Upper lobe of right lung (tissue), 1 donor: ENCODE measurements at regions not wholly inside any gene's neighbourhood (a gene's known extent, or its start where the extent isn't known, plus 50 kb on each side); places are given as distances from the start of the nearest gene placed in this dataset.

ENCODE experiments used
- ATAC-seq: fragments of 200-7000 bp; cut with Tn5 transposase; one replicate; pipeline ENCODE4 v1.9.1; 2020; ENCODE audit warnings: mild to moderate bottlenecking, moderate library complexity
- DNase-seq: peaks from one replicate; pipeline ENCODE4 v3.0.0-alpha.2; 2020
- H3K27ac ChIP-seq: fragments of 200-600 bp; one replicate; pipeline ENCODE4 v1.8.0; 2022
- H3K27me3 ChIP-seq: fragments of 200-600 bp; one replicate; pipeline ENCODE4 v1.8.0; 2022; ENCODE audit warnings: mild to moderate bottlenecking
- H3K36me3 ChIP-seq: fragments of 200-600 bp; one replicate; pipeline ENCODE4 v1.8.0; 2022
- H3K4me1 ChIP-seq: fragments of 200-600 bp; one replicate; pipeline ENCODE4 v1.8.0; 2022
- H3K4me3 ChIP-seq: fragments of 200-600 bp; one replicate; pipeline ENCODE4 v1.8.0; 2022; ENCODE audit warnings: mild to moderate bottlenecking
- H3K9me3 ChIP-seq: fragments of 200-600 bp; one replicate; pipeline ENCODE4 v1.8.0; 2022
- intact Hi-C: fragments of 100-400 bp; cut with DNase I; formaldehyde crosslinking; loops from one replicate; pipeline ENCODE4 v1.11.0; 2022
- TF ChIP-seq, protein P1 (sequence below): fragments of 200-600 bp; IDR thresholded peaks from one replicate; pipeline ENCODE4 v1.8.0; 2022; ENCODE audit warnings: antibody characterized with exemption
- donor health status: DM: no; HTN: yes; CAD: no; lungs with severe emphysema.

DNA sequence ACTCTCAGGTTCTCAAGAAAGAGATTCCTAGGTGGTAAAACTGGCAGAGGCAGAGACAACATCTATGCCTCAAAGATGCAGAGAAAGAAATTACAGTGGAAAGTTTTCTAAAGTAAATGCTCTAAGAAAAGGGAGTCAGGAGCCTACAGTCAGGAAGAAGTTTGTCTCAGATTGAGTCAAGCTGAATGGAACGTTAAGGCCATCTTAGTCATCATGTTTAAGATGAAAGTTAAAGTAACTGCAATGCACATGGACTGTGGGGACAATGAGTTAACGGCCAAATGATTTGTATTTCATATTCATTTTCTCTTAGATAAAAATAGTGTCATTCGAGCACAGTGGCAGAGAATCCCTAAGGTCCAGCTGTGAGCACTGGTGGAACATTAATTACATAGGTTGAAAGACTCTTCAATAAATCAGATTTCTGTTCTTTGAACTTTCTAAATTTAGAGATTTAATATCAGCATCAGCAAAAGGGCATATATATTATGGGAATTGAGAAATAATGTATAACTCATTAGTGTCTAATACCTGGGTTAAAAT lies 384.6 kb downstream of the DTHD1 start:
- no peaks in the 10 kb centered on the region for H3K4me1 ChIP-seq

DNA sequence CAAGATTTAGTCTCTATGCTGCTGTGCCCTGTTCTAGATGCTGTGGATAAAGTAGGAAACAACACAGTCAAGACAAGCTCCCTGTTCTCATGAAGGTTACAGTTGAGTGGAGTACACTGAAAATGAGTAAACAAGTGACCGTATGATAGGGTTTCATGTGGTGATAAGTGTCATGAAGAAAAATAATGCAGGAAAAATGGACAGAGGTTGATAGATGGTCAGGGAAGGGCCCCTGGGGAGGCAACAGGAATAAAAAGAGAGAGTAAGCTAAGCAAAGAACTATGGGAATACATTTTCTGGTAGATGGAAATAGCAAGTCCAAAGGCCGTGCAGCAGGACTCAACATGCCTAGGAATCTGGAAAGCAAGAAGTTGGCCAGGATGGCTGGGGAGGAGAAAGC lies 394.0 kb downstream of the DTHD1 start:
- Histone ChIP-seq H3K4me1 (no peaks in the 10 kb centered on the region), H3K9me3 (no peaks in the 10 kb centered on the region), H3K4me3 (no peak overlapping the region), H3K27ac (no peak overlapping the region), H3K27me3 (no peaks in the 10 kb centered on the region), H3K36me3 (no peaks in the 10 kb centered on the region)
- TF ChIP-seq, protein P1, sequence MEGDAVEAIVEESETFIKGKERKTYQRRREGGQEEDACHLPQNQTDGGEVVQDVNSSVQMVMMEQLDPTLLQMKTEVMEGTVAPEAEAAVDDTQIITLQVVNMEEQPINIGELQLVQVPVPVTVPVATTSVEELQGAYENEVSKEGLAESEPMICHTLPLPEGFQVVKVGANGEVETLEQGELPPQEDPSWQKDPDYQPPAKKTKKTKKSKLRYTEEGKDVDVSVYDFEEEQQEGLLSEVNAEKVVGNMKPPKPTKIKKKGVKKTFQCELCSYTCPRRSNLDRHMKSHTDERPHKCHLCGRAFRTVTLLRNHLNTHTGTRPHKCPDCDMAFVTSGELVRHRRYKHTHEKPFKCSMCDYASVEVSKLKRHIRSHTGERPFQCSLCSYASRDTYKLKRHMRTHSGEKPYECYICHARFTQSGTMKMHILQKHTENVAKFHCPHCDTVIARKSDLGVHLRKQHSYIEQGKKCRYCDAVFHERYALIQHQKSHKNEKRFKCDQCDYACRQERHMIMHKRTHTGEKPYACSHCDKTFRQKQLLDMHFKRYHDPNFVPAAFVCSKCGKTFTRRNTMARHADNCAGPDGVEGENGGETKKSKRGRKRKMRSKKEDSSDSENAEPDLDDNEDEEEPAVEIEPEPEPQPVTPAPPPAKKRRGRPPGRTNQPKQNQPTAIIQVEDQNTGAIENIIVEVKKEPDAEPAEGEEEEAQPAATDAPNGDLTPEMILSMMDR: no peak
- DNase-seq (no peak), ATAC-seq (no peak)
- intact Hi-C loops: no loop called here

More for the DNA sequence above, 384.6 kb downstream of the DTHD1 start:
- Histone ChIP-seq H3K27ac (no peak overlapping the region), H3K27me3 (no peaks in the 10 kb centered on the region), H3K36me3 (no peaks in the 10 kb centered on the region), H3K9me3 (no peaks in the 10 kb centered on the region), H3K4me3 (no peak overlapping the region)
- DNase-seq (no peak), ATAC-seq (no peak)
- TF ChIP-seq, protein P1: no peak
- intact Hi-C loops: no loop called here

DNA sequence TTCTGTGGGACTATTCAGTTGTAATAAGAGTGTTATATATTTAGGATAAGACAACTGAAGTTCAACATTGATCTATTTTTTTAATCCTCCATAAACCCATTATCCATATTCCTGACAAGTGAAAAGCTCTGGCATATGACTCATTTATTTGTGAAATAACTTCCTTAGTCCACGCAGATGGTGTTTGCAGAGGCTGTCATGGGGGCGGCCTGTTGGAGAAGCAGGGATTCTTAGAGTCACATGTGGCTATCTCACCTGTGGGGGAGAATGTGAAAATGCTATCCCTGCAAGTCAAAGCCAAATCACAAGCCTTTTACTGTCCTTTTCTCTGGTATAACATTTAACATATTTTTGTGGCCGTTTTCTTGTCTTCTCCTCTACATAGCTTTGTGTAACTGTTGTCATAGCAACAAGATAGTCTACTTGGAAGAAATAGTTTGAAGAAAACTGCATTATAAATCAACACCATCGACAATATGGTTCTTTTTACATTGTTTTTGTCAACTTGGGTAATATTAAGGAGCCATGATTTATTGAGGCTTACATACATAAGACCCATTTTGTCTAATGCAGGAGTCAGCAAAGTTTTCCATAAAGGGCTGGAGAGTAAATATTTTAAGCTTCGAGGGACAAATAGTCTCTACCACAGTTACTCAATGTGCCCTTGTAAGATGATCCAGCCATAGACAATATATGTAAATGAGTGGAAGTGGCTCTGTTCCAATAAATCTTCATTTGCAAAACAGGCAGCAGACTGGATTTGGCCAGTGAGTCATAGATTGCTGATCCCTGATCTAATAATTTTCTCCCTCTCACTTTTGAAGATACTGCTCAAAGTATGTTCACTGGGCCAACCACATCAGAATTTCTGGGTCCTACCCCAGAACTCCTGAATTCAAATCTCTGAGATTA lies 395.0 kb downstream of the DTHD1 start:
- no peak overlapping the region for H3K27ac ChIP-seq
- no peak for ATAC-seq
- no peak for DNase-seq
- TF ChIP-seq, protein P1: no peak
- intact Hi-C loops: no loop called here
- no peaks in the 10 kb centered on the region for H3K27me3 ChIP-seq
- H3K4me1 ChIP-seq: no peaks in the 10 kb centered on the region
- H3K9me3 ChIP-seq: no peaks in the 10 kb centered on the region
- no peaks in the 10 kb centered on the region for H3K36me3 ChIP-seq
- H3K4me3 ChIP-seq: no peak overlapping the region

DNA sequence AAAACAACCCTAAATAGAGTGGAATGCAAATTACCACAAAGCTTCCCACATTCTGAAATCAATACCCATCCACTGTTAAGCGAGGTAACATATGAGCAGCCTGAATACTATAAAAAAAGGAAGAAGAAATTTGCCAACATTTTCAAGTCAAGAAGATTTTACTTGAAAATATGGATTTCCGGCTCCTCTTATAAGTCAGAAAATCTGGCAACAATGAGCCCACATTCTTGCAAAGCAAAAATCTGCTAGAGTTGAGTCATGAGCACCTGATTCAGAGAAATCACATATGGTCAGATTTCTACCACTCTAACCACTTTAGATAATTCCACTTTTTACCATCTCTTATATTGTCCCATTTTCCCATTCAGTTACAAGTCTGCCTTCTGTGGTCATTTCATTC lies 395.7 kb downstream of the DTHD1 start:
- no peaks in the 10 kb centered on the region for H3K27me3 ChIP-seq
- DNase-seq (no peak), ATAC-seq (no peak)
- no peak overlapping the region for H3K4me3 ChIP-seq
- no peaks in the 10 kb centered on the region for H3K36me3 ChIP-seq
- TF ChIP-seq, protein P1: no peak
- no peak overlapping the region for H3K27ac ChIP-seq
- intact Hi-C loops: no loop called here
- H3K9me3 ChIP-seq: no peaks in the 10 kb centered on the region
- H3K4me1 ChIP-seq: no peaks in the 10 kb centered on the region

DNA sequence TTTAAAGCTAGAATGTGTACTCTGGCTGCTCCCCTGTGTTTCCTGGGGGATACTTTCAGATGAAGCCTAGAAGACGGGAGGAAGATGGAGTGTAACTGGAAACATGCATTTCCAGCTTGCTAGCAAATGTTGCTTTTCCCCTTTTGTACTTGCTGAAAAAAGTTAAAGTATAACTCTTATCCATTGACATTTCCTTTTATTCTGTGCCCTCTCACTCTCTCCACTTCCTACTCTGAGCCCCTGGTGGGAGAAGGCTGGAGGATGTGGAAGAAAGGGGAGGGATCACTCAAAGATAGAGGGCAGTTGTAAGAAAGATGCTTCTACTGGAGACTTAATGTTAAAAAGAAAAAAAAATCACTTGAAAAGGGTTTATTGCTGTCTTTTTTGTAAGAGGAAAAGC lies 396.5 kb downstream of the DTHD1 start:
- Histone ChIP-seq H3K4me1 (no peaks in the 10 kb centered on the region), H3K36me3 (no peaks in the 10 kb centered on the region), H3K9me3 (no peaks in the 10 kb centered on the region), H3K27ac (no peak overlapping the region), H3K27me3 (no peaks in the 10 kb centered on the region), H3K4me3 (no peak overlapping the region)
- intact Hi-C loops: no loop called here
- TF ChIP-seq, protein P1: no peak
- ATAC-seq (no peak), DNase-seq (no peak)
